Heart left ventricle (tissue), 16 donors: ENCODE measurements at regions not wholly inside any gene's neighbourhood (a gene's known extent, or its start where the extent isn't known, plus 50 kb on each side); places are given as distances from the start of the nearest gene placed in this dataset.

ENCODE experiments used
- ATAC-seq, 4 donors: fragments of 200-7000 bp; cut with Tn5 transposase; one replicate each; pipeline ENCODE4 v1.9.1; 2020 to 2022; ENCODE audit warnings: moderate library complexity in 4 of 4, mild to moderate bottlenecking in 3 of 4, moderate number of reproducible peaks in 1 of 4
- DNase-seq, 5 donors: peaks; one replicate each; pipeline ENCODE4 v3.0.0-alpha.2; 2020
- H3K27ac ChIP-seq, 12 donors: fragments of 200-600 bp; sonication (generic) in 4 of 12; one replicate each; pipeline versions ENCODE4 v1.5.0 to v1.8.0; 2016 to 2022; ENCODE audit warnings: mild to moderate bottlenecking in 2 of 12
- H3K27me3 ChIP-seq, 9 donors: fragments of 200-600 bp; sonication (generic) in 2 of 9; one replicate each; pipeline versions ENCODE4 v1.5.1 to v1.8.0; 2016 to 2022; ENCODE audit warnings: mild to moderate bottlenecking in 3 of 9
- H3K36me3 ChIP-seq, 9 donors: fragments of 200-600 bp; sonication (generic) in 2 of 9; one replicate each; pipeline versions ENCODE4 v1.5.0 to v1.8.0; 2018 to 2022; ENCODE audit warnings: mild to moderate bottlenecking in 2 of 9
- H3K4me1 ChIP-seq, 12 donors: fragments of 200-600 bp; sonication (generic) in 4 of 12; one replicate each; pipeline versions ENCODE4 v1.5.0 to v1.8.0; 2016 to 2022; ENCODE audit warnings: mild to moderate bottlenecking in 3 of 12
- H3K4me3 ChIP-seq, 12 donors: fragments of 200-600 bp; sonication (generic) in 4 of 12; one replicate each; pipeline versions ENCODE4 v1.5.0 to v1.8.0; 2017 to 2022; ENCODE audit warnings: mild to moderate bottlenecking in 9 of 12, moderate library complexity in 4 of 12
- H3K9me3 ChIP-seq, 12 donors: fragments of 200-600 bp; sonication (generic) in 4 of 12; one replicate each; pipeline versions ENCODE4 v1.5.0 to v1.8.0; 2016 to 2022; ENCODE audit warnings: mild to moderate bottlenecking in 1 of 12
- POLR2A ChIP-seq, 2 donors: fragments of 450-650 bp; IDR thresholded peaks; one replicate each; pipeline ENCODE4 v1.6.1; 2017; ENCODE audit warnings: antibody characterized with exemption in 2 of 2, mild to moderate bottlenecking in 2 of 2, moderate library complexity in 2 of 2
- WGBS, 4 donors: extraction: QIAGEN DNeasy Blood & Tissue Kit in 2 of 4; methylation state at CpG; one replicate each; pipeline versions ENCODE4 v1.1.5 to v1.1.7; 2013 to 2018; 5-methylcytosine and 5-hydroxymethylcytosine counted together
- intact Hi-C, 10 donors: fragments of 100-400 bp; cut with DNase I; formaldehyde crosslinking; loops; one replicate each; pipeline versions ENCODE4 v1.11.1 to v1.14.2; 2022
- TF ChIP-seq, protein P1 (sequence below), 12 donors: fragments of 200-600 bp; sonication (generic) in 4 of 12; IDR thresholded peaks; one replicate each; pipeline versions ENCODE4 v1.5.0 to v1.8.0; 2018 to 2022; ENCODE audit warnings: antibody characterized with exemption in 12 of 12, mild to moderate bottlenecking in 5 of 12
- donor health status: ischemic (EF 13 %, LVEDD 7.1; RV severe dilation, severe dysfunction).
- donor health status: healthy with polysubstance abuse.
- donor health status: DM: no; HTN: yes; CAD: no.
- donor health status: DM: no; HTN: no; CAD: no.
- donor health status: ischemic (EF 25% LVEDD 6.9; RV normal size, moderate dysfunction).
- donor health status: ischemic (EF 25% LVEDD 5.7; RV mildly dilated, moderate dysfunction).
- donor health status: healthy.
- donor health status: DM: yes; HTN: yes; CAD: no.
- donor health status: ischemic (EF 35%, LVEDD 5.7; RV mildly dilated, moderate dysfunction).
- donor health status: nonischemic (EF 11% LVEDD 7.7; RV severe dilation, severe dysfunction).
- donor health status: DM: yes; HTN: yes; CAD: no.
- donor health status: PGD.
- donor health status: ischemic (EF 29% LVEDD 5.4; RV normal size, mild dysfunction).
- donor health status: nonischemic (EF 23%, LVEDD 6.1; RV moderate dilation, normal function).

DNA sequence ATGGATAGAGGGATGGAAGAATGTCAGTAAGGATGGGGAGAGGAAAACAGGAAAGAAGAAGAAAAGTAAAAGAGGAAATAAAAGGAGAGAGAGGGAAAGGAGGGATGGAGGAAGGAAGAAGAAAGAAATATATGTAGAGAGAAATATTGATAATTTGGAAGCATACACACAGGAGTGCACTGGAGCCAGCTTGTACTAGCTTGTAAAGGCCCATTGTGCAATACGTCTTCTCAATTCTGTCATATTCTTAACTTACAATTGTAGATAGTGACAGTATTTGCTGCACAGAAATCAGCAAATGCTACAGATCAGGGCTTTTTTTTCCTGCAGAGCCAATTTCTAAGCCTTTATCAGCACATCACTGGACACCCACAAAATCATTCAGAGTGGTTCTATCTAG lies 458.8 kb upstream of the WWC1 start:
- no peaks in the 10 kb centered on the region for H3K4me1 ChIP-seq
- H3K4me3 ChIP-seq = no peak overlapping the region
- DNase-seq = no peak
- no peaks in the 10 kb centered on the region for H3K36me3 ChIP-seq
- no peaks in the 10 kb centered on the region for H3K27me3 ChIP-seq
- no peaks in the 10 kb centered on the region for H3K9me3 ChIP-seq
- ATAC-seq = no peak
- intact Hi-C loops = no loop called here
- TF ChIP-seq, protein P1, sequence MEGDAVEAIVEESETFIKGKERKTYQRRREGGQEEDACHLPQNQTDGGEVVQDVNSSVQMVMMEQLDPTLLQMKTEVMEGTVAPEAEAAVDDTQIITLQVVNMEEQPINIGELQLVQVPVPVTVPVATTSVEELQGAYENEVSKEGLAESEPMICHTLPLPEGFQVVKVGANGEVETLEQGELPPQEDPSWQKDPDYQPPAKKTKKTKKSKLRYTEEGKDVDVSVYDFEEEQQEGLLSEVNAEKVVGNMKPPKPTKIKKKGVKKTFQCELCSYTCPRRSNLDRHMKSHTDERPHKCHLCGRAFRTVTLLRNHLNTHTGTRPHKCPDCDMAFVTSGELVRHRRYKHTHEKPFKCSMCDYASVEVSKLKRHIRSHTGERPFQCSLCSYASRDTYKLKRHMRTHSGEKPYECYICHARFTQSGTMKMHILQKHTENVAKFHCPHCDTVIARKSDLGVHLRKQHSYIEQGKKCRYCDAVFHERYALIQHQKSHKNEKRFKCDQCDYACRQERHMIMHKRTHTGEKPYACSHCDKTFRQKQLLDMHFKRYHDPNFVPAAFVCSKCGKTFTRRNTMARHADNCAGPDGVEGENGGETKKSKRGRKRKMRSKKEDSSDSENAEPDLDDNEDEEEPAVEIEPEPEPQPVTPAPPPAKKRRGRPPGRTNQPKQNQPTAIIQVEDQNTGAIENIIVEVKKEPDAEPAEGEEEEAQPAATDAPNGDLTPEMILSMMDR (IDR thresholded peaks at IDR 0.05) = no peak
- no peak for TF ChIP-seq POLR2A (IDR thresholded peaks at IDR 0.05)
- no peak overlapping the region for H3K27ac ChIP-seq
- WGBS, 4 donors = 0 to 4% (median 0%) methylated on average over 1 of the region's 1 CpG

DNA sequence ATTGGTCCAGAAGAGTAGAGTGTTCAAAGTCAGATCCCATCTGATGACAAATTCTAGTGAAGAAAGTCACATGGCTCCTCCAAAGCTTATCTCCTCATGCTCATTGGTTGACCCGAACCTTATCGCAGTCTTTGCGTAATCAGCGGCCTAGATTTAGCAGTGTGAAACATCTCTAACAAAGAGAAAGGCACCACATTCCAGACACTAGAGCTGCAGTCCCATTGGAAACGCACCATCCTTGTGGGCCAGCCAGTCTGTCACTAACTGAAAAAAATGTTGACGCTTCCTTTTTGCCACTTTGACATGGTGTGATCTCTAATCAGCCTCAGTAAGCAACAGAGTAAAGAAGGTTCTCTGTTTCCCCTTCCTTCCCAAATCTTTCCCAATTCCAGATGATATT lies 458.0 kb upstream of the WWC1 start:
- intact Hi-C loops = no loop called here
- ATAC-seq = no peak
- H3K4me1 ChIP-seq = no peaks in the 10 kb centered on the region
- no peaks in the 10 kb centered on the region for H3K36me3 ChIP-seq
- WGBS, 4 donors = 68 to 79% (median 75%) methylated on average over 6 of the region's 6 CpGs
- no peak overlapping the region for H3K27ac ChIP-seq
- DNase-seq = no peak
- H3K27me3 ChIP-seq = no peaks in the 10 kb centered on the region
- no peak overlapping the region for H3K4me3 ChIP-seq
- H3K9me3 ChIP-seq = peaks cover 0 to 6% (median 0%) of the 10 kb centered on the region in 12 donors
- TF ChIP-seq, protein P1 (IDR thresholded peaks at IDR 0.05) = no peak
- no peak for TF ChIP-seq POLR2A (IDR thresholded peaks at IDR 0.05)

DNA sequence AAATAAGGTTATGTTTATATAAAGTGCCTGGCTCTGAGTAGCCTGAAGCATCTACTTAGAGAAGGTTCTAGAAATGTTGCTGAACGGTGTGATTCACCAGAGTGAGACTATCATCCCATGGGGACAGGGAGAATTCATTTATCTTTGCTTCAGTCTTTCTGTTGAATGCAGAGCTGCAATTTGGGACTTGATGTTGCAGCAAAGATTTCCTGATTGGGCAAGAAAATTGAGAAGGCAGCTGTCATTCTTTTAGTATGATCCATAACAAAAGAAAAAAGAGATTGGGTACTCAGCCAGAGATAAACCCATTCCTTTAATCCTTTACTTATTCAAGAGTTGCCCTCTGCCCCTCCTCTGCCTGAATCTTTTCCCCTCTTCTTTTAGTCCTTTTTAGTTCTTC lies 456.3 kb upstream of the WWC1 start:
- H3K27ac ChIP-seq = no peak overlapping the region
- no peaks in the 10 kb centered on the region for H3K27me3 ChIP-seq
- H3K9me3 ChIP-seq = peaks cover 0 to 6% (median 0%) of the 10 kb centered on the region in 12 donors
- WGBS, 4 donors = 50 to 72% (median 58%) methylated on average over 1 of the region's 1 CpG
- no peak for DNase-seq
- TF ChIP-seq, protein P1 (IDR thresholded peaks at IDR 0.05) = no peak
- no peak for TF ChIP-seq POLR2A (IDR thresholded peaks at IDR 0.05)
- H3K36me3 ChIP-seq = no peaks in the 10 kb centered on the region
- no peak overlapping the region for H3K4me3 ChIP-seq
- no peaks in the 10 kb centered on the region for H3K4me1 ChIP-seq
- no peak for ATAC-seq
- intact Hi-C loops = no loop called here

DNA sequence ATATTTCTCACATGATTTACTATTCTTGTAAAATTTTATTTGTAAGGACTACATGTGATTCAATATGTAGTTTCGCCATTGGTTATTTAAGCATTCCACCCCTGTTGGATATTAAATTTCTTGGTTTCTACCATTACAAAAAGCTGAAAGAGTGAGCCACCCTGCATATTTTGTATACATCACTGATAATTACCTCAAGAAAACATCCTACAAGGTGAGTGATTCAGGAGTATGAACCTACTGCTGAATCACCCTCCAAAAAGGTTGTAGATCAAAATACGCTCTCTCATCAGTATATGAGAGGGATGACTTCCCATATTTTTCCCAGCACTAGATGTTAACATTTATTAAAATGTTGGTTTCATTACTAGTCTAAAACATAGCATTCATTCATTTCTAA lies 454.3 kb upstream of the WWC1 start:
- peaks cover 0 to 6% (median 0%) of the 10 kb centered on the region in 12 donors for H3K9me3 ChIP-seq
- WGBS, 4 donors = 91 to 97% (median 94%) methylated on average over 2 of the region's 2 CpGs
- H3K4me1 ChIP-seq = no peaks in the 10 kb centered on the region
- no peak overlapping the region for H3K4me3 ChIP-seq
- no peak for ATAC-seq
- no peak overlapping the region for H3K27ac ChIP-seq
- TF ChIP-seq, protein P1 (IDR thresholded peaks at IDR 0.05) = no peak
- TF ChIP-seq POLR2A (IDR thresholded peaks at IDR 0.05) = no peak
- H3K27me3 ChIP-seq = no peaks in the 10 kb centered on the region
- H3K36me3 ChIP-seq = no peaks in the 10 kb centered on the region
- DNase-seq = no peak
- intact Hi-C loops = no loop called here
